Tongue (tissue), 1 donor: ENCODE measurements at regions not wholly inside any gene's neighbourhood (a gene's known extent, or its start where the extent isn't known, plus 50 kb on each side); places are given as distances from the start of the nearest gene placed in this dataset.

Experiments
- DNase-seq: peaks from one replicate; pipeline ENCODE4 v3.0.0-alpha.2; 2015

- peak; percentile 74 for DNase-seq
These were observed 57.2 kb downstream of the SOX1 start for GRCh38 chr13:112124141-112124540.

GRCh38 chr13:112127564-112128330, 60.8 kb downstream of the SOX1 start:
- peak; percentile 52 for DNase-seq

GRCh38 chr13:112128331-112128610, 61.3 kb downstream of the SOX1 start:
- DNase-seq, result no peak

GRCh38 chr13:112130418-112130817, 63.5 kb downstream of the SOX1 start:
- no peak for DNase-seq

- DNase-seq, result no peak
These were observed 64.2 kb downstream of the SOX1 start for GRCh38 chr13:112131081-112131712.

GRCh38 chr13:112131713-112132113, 64.8 kb downstream of the SOX1 start:
- peak; percentile 32 for DNase-seq

- no peak for DNase-seq
These were observed 65.2 kb downstream of the SOX1 start for GRCh38 chr13:112132142-112132541.

GRCh38 chr13:112132619-112133018, 65.7 kb downstream of the SOX1 start:
- DNase-seq, result no peak

- peak; percentile 27 for DNase-seq
These were observed 66.8 kb downstream of the SOX1 start for GRCh38 chr13:112133499-112134390.

GRCh38 chr13:112134391-112135075, 67.6 kb downstream of the SOX1 start:
- peak; percentile 60 for DNase-seq

- DNase-seq, result no peak
These were observed 69.1 kb downstream of the SOX1 start for GRCh38 chr13:112136095-112136494.

- no peak for DNase-seq
These were observed 70.2 kb downstream of the SOX1 start for GRCh38 chr13:112137144-112137543.

- no peak for DNase-seq
These were observed 73.4 kb downstream of the SOX1 start for GRCh38 chr13:112140366-112140765.

GRCh38 chr13:112141643-112142400, 74.9 kb downstream of the SOX1 start:
- DNase-seq, result no peak

GRCh38 chr13:112142401-112142930, 75.5 kb downstream of the SOX1 start:
- no peak for DNase-seq

- no peak for DNase-seq
These were observed 76.2 kb downstream of the SOX1 start for GRCh38 chr13:112143046-112143752.

GRCh38 chr13:112143753-112144615, 77.0 kb downstream of the SOX1 start:
- DNase-seq, result no peak

GRCh38 chr13:112144616-112145550, 77.9 kb downstream of the SOX1 start:
- no peak for DNase-seq
